CD4-positive, alpha-beta T cell treated with Interleukin-17A for 1 hour (primary cell): ENCODE measurements at regions not wholly inside any gene's neighbourhood (a gene's known extent, or its start where the extent isn't known, plus 50 kb on each side); places are given as distances from the start of the nearest gene placed in this dataset.

ENCODE experiments used
- DNase-seq: peaks from one replicate; pipeline ENCODE4 v3.0.0-alpha.2; 2020

- no peak for DNase-seq
These were observed 298.1 kb downstream of the TGFB2 start for GRCh38 chr1:218643281-218643680.

DNA sequence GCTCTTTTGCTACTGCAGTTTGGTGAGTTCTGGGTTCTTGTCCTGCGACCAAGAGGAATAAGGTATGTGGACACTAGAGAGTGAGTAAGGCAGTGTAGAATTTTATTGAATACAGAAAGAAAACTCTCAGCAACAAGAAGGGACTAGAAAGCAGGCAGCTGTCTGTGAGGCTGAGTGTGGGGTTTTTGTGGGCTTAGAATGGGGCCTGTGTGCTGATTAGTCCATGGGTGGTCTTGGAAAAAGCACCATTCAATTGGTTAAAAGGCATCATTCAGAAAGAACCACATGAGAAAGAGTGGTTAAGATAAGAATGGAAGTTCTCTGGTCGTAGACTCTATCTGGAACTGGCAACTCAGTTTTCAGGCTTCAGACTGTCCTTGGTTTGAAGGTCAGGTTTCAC is 298.8 kb downstream of the TGFB2 start:
- DNase-seq, result no peak

- DNase-seq, result no peak
These were observed 301.2 kb downstream of the TGFB2 start for GRCh38 chr1:218646288-218646687.

DNA sequence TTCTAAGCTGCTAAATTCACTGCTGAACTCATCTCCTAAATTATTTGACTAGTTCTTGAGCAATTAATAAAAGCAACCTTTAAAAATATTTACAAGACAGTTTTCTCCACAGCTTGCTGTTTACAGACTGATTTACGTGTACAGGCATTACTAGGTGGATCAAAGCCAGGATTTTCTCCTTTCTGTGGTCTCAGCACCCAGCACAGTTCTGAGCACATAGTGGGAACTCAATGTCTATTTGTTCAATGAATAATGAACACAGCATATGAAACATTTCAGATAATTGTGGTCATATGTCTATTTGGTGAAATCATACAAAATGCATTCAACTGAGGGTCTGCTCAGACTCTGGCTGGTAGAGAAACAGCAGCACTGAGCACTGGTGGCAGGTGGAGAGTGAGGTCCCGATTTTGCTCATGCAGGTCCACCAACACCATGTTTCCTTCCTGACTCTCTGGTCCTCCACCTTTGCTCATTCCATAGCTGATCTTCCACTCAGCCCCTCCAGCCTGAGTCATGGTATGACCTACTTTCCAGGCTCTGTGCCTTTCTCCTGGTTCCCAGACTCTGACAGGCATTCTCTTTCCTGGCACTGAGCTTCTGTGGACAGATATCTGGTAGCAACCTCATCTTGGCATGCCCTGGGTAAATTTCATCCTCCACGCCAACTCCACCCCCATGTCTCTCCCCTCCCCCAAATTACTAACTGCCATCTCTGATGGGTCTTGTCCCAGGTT is 311.3 kb downstream of the TGFB2 start:
- no peak for DNase-seq

DNA sequence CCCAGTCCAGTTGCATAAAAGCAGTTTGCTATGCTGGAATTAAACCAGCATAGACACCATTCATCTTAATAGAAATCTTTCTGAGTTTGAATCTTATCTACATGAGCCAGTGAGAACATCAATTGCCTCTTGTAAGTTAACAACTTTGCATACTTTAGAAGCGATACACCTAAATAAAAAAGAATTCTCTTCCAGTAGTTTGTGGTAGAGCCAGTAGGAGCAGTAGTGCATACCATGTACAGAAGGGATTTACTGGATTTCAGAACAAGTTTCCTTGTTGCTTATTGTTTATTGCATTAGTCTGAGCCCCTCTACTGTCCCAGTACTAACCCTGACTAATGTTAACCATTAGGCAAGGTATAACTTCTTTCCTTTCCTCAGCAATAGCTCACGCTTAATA is 313.1 kb downstream of the TGFB2 start:
- DNase-seq, result no peak

DNA sequence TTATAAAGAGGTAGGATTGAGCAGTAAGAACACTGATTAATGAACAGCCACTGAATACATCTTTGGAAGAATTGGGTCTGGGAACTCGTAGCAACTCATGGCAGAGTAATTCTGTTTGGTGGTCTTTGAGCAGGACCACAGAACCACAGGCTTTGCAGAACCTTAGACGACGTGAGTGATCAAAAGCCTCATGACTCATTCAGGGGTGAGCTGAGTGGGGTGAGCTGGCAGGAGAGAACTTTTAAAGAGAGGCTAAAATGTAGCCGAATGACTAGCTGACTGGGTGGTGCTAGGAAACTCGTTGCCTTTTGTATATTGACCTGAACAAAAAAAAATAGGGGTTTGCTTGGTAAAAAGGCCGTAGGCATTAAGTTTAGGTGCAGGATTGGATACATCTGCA is 313.8 kb downstream of the TGFB2 start:
- DNase-seq, result no peak

DNA sequence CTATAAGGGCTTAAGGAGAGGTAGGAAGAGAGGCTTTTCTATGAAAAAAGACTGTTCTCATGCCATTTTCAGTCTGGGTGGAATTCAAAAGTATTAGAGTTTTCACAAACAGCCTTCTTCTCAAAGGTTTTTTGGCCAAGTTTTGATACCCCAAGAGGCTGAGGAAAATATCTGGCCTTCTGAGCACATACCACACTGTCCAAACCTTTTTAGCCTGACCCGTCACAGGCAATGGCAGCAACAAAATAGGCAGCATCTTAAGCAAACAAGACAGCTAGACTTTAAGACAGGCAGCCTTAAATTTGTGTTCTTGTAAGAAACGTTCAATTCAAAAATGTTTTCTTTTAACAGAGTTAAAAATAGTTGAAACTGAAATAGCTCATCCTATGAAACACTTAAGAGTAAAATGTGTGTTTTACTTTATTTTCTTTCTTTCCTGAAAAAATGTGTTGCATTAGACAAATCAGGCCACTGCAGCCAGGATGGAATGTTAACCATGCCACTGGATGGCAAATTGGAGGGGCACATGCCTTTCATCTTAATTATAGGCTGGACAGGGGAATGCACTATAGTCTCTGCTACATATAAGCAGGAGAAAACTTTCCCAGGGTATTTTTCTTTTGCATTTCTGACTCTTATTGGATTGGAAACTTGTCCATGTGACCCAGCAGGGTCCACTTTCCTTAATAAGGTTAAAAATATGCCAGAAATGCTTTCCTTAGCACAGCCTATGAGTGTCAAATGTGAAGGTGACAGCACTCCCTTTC is 315.0 kb downstream of the TGFB2 start:
- DNase-seq, result no peak

- DNase-seq, result no peak
These were observed 315.5 kb downstream of the TGFB2 start for GRCh38 chr1:218660678-218661053.

DNA sequence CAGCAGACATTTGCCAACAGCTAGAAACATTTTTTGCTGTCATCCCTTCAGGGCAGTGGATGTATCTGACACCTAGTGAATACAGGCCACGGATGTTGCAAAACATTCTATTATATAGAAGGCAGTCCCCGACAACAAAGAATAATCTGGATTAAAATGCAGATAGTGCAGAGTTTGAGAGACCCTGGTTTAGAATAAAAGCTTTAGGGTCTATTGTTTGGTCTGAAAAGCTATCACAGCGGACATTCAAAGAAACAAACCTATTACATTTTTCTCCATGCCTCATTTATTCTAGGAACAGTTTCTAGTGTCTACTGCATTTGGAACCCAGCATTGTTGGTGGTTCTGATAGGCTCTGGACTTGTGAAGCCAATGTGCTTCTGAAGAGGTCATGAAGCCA is 316.3 kb downstream of the TGFB2 start:
- DNase-seq, result no peak

- no peak for DNase-seq
These were observed 319.4 kb downstream of the TGFB2 start for GRCh38 chr1:218664385-218665170.

- DNase-seq, result no peak
These were observed 320.1 kb downstream of the TGFB2 start for GRCh38 chr1:218665221-218665620.

DNA sequence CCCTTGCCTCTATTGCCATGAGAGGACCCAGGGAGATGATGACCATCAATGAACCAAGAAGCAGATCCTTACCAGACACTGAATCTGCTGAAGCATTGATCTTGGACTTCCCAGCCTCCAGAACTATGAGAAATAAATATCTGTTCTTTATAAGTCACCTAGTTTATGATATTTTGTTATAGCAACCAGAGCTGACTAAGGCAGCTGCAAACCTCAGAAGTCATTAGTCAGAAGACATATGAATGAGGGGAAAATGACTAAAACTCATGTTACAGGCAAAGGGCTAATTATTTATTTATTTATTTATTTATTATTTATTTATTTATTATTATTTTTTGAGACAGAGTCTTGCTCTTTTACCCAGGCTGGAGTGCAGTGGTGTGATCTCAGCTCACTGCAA is 321.1 kb downstream of the TGFB2 start:
- DNase-seq, result no peak

GRCh38 chr1:218667781-218668516 is 322.8 kb downstream of the TGFB2 start:
- no peak for DNase-seq

GRCh38 chr1:218669431-218669830 is 324.3 kb downstream of the TGFB2 start:
- no peak for DNase-seq

DNA sequence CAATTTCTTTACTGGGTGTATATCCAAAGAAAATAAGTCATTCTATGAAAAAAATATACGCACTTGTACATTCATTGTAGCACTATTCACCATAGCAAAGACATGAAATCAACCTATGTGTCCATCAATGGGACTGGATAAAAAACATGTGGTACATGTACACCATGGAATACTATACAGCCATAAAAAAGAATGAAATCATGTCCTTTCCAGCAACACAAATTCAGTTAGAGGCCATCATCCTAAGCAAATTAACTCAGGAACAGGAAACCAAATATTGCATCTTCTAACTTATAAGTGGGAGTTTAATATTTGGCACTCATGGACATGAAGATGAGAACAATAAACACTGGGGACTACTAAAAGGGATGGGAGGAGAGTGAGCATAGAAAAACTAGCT is 325.7 kb downstream of the TGFB2 start:
- no peak for DNase-seq

DNA sequence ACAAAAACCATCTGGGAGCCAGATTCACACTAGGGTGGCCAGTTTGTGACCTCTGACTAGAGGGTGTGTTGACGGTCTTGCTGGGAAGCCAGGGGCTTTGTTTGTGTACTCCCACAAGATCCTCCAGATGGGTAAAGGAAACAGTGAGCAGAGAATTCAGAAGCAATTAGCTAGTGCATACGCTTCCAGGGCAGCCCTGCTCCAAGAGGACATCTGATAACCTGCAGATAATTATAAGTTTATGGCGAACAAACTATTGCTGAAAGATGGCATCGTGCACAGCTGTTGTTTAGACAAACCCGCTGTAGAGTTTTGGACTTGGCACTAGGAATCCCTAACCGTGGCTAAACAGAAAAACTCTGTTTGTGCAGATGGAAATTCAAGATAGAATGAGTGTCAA is 326.4 kb downstream of the TGFB2 start:
- no peak for DNase-seq

DNA sequence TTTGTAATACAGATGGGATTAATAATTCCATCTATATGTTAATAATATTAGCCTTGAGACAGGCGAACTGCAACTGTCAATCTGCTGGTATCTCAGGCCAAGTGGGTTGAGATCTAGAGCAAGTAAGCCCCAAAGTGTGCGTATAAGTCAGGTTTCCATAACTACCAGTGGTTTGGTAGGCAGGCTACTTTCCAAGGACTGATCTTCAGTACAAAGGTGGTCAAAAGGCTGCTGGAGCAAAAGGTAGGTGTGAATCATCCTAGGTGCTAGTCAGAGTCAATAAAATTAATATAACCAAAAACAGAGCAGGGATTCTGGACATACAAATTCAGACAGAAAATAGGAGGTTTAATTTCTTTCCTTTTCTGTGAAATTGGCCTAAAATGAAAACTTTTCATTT is 328.0 kb downstream of the TGFB2 start:
- no peak for DNase-seq

- no peak for DNase-seq
These were observed 329.2 kb downstream of the TGFB2 start for GRCh38 chr1:218674280-218674773.

- DNase-seq, result no peak
These were observed 331.9 kb downstream of the TGFB2 start for GRCh38 chr1:218677026-218677425.

DNA sequence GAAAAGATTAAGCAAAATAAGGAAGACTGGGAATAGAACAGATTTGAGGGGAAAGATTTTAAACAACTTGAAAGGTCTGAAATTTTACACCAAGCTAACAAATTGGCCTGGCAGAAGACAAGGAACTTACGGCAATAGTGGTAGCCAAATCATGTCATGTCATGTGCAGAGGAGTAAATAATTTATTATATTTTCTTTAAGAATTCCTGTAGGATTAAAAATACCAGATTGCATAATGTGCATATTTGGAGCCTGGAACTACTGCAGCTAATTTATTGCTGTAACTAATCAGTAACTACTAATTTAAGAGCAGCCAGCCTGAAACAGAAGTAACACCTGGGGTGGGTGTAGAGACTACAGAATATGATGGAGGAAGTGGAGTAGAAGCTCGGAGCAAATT is 334.3 kb downstream of the TGFB2 start:
- DNase-seq, result no peak

DNA sequence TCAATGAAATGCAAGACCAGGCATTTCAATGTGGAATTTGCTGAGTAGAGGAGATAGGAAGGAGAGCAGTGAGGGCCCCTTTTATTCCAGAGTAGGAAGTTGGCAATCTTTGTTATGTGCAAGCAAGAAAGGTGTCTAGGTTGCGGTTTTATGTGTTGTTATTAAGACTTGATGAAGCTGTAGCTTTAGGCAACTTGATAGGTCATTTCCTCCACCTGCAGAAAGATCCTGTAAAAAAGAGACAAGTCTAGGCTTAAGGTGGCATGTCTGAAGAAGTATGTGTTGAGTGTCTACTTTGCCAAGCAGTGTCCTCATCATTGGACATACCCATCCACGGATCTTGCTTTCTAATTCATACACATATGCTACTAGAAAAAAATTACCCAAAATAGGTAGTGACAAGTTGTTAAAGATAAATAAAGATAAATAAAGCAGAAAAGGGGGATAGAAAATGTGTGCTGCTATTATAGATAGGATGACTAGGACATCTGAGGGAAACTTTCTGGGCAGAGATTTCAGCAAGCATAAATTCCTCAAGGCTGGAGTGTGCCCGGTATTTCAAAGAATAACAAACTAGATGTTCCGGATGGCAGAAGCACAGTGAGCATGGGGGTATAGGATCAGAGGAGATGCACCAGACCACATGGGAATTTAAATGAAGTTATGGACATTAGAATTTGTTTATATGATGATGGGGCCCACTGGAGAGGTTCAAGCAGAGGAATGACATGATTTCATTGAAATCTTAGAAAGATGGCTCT is 335.0 kb downstream of the TGFB2 start:
- DNase-seq, result no peak

DNA sequence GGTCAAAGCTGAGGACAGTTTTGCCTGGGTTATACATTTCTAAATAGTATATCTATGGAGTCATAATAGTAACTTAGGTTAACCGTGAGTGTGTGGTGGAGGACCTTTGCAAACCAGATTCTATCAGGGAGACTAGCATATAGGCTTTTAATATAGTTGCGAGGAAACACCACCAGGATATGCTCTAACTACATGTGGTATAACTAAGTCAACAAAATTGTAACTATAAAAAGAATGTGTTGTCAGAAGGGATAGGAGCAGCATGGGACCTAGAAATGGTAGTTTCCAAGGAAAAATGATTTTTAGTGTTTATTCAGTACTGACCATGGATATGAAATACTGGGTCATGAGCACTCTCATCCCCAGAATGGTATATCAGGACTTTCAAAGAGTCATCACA is 338.1 kb downstream of the TGFB2 start:
- DNase-seq, result no peak
